LNCAP (cell line): ENCODE measurements at regions not wholly inside any gene's neighbourhood (a gene's known extent, or its start where the extent isn't known, plus 50 kb on each side); places are given as distances from the start of the nearest gene placed in this dataset.

Experiments used
- TF ChIP-seq, protein P1 (sequence below): fragments of 450-650 bp; IDR thresholded peaks from 2 replicates; pipeline ENCODE4 v1.5.1; 2017; ENCODE audit warnings: mild to moderate bottlenecking

DNA sequence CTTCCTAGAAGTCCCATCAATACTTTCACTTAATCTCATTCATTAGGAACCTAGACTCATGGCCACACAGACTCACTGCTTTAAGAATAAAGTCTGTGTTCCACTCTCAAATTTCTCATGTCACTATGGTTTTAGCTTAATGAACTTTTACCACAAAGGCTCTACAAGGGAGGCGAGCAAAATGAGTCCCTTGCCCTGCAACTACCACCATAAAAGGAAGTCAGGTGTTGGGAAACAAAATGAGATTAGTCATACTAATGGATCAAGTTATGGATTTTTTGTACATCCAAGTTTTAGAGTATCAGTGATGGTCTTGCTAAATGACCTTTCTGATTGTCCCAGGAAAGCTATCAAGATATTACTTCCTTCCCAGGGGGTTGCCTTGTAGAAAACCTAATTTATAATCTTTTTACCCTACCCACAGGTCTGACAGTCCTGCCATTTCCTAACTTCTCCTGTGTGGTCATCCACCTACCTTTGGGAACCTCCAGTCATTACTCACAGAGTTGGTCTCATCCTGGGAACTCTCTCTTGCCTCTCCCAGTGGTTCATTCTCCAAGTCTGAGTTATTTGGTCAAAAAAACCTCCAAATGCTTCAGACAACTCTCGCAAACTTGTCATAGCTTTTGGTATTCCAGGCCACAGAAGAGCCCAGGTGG lies 51.8 kb upstream of the SLC16A1 start:
- TF ChIP-seq, protein P1, sequence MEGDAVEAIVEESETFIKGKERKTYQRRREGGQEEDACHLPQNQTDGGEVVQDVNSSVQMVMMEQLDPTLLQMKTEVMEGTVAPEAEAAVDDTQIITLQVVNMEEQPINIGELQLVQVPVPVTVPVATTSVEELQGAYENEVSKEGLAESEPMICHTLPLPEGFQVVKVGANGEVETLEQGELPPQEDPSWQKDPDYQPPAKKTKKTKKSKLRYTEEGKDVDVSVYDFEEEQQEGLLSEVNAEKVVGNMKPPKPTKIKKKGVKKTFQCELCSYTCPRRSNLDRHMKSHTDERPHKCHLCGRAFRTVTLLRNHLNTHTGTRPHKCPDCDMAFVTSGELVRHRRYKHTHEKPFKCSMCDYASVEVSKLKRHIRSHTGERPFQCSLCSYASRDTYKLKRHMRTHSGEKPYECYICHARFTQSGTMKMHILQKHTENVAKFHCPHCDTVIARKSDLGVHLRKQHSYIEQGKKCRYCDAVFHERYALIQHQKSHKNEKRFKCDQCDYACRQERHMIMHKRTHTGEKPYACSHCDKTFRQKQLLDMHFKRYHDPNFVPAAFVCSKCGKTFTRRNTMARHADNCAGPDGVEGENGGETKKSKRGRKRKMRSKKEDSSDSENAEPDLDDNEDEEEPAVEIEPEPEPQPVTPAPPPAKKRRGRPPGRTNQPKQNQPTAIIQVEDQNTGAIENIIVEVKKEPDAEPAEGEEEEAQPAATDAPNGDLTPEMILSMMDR = no peak

DNA sequence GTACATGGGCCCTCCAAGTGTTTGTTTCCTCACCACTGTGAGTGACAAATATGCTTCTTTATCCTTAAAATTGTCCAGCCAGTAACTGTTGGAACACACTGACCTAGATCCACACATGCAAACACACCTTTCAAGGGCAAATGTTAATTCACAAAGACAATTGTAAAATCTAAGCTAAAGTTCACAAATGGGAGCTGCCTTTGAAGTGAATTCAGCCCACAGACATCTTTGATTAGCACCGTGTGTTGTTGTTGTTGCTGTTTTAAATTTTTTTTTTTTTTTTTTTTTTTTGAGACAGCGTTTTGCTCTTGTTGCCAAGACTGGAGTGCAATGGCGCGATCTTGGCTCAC lies 52.3 kb upstream of the SLC16A1 start:
- TF ChIP-seq, protein P1 = no peak

DNA sequence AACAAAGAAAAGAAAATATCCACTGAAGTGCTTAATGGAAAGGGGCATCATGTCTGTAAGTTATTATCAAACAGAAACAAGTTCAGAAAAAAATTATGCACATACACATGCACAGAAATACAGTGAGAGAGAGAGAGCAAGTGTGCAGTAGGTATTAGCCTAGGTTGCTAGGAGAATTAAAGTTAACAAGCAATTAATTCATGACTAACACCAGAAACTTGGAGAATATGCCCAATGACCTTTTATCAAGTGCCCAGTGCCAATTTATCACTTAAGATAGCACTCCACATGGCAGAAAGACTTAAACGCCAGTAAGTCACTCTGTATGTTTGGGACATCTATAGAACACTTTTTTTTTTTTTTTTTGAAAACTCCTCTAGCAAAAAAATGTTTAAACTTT lies 56.2 kb upstream of the SLC16A1 start:
- TF ChIP-seq, protein P1 = no peak

DNA sequence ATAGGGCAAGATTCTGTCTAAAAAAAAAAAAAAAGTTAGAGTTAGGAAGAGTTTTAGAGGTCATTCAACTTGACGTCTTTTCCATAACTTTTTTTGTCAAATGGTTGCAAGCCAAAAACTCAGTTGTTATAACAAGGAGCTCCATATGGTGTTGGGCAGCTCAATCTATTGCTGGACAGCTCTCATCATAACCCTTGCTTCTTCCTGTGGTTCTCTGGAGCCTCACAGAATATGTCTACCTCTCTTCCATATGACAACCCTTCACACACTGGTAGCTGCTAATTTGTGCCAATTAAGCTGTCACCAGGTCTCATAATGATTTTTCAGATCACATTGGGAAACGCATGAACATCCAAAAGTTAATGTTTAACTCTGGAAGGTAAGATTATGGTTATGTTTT lies 57.8 kb upstream of the SLC16A1 start:
- TF ChIP-seq, protein P1 = no peak

DNA sequence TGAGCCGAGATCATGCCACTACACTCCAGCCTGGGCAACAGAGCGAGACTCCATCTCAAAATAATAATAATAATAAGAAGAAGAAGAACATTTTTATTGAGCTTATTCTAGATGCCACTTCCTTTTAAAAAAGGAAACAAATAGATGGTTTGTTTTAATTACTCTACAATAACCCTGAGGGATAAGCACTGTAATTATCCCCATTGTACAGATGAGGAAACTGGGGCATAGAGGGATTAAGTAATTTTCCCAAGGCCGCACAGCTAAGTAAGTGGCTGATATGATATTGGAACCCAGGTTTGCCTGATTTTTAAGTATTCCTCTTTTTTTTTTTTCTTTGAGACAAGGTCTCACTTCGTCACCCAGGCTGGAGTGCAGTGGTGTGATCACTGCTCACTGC lies 58.5 kb upstream of the LRIG2 start:
- TF ChIP-seq, protein P1 = no peak

DNA sequence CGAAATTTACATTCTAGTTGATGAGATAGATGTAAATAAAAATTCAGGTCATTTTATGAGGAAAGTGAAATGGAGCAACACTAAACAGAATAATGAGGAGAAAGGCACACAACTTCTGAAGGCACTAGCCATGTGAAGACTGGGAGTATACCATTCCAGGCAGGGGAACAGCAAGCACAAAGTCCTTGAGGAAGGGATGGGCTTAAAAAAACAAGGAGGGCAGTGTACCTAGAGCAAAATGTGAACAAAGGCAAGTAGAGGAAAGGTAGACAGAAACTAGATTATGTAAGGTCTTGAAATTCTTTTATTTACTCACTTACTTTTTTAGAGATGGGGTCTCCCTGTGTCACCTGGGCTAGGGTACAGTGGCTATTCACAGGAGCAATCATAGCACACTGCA lies 54.1 kb upstream of the LRIG2 start:
- TF ChIP-seq, protein P1 = no peak

DNA sequence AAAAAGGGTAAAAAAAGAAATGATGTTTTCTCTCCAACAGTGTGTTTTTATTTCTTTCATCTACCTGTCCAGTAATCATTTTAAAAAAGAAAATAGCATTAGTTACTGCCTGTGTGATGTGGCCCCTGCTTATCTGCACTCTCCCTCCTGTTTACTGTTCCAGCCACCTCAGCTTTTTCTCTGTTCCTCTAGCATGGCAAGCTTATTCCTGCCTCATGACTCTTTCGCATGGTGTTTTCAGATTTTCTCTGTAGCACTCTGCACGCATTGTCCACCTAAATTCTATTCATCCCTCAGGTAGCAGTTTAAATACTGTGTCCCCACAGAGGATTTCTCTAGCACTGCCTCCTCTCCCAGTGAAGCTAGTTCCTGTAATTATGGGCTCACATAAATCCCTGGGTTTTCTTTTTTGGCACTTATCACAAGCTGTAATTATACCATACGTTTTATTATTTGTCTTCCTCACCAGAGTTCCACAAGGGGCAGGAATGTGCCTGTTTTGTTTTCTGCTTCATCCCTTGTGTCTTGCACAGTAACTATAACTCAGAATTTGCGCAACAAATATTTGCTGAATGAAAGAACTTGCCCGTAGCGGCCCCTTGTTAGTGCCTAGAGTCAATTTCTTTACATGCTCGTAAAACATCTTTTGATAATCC lies 51.4 kb upstream of the LRIG2 start:
- TF ChIP-seq, protein P1 = peak; percentile 28; the same call in 1 of the 2 replicates
